ENCODE measurements at regions not wholly inside any gene's neighbourhood (a gene's known extent, or its start where the extent isn't known, plus 50 kb on each side); places are given as distances from the start of the nearest gene placed in this dataset.

- no peaks in the 10 kb centered on the region for H3K4me1 ChIP-seq (ENCODE audit: control insufficient read depth in 2 of 2, insufficient read depth in 2 of 2, low read length in 2 of 2)
- H3K27ac Mint-ChIP-seq: no peak overlapping the region
- no peaks in the 10 kb centered on the region for H3K27me3 Mint-ChIP-seq
- WGBS (ENCODE audit: insufficient coverage): 38% methylated on average over 3 of the region's 4 CpGs
- intact Hi-C loops (cut with micrococcal nuclease): no loop called here
- H3K4me3 Mint-ChIP-seq: no peak overlapping the region
- ATAC-seq (ENCODE audit: low read depth) (no peak), DNase-seq (no peak)
- H3K9ac ChIP-seq (ENCODE audit: low read length): no peak overlapping the region
- H4K20me1 ChIP-seq (ENCODE audit: control insufficient read depth, insufficient read depth, low read length, poor library complexity, severe bottlenecking): no peaks in the 10 kb centered on the region
- H2AFZ ChIP-seq (ENCODE audit: insufficient read depth, low read depth, low read length, poor library complexity, severe bottlenecking): no peak overlapping the region
- H3K9me3 ChIP-seq (ENCODE audit: control extremely low read depth in 1 of 3, control insufficient read depth in 2 of 3, insufficient read depth in 1 of 3, low read length in 2 of 3): peaks cover 0 to 8% (median 0%) of the 10 kb centered on the region in 3 donors
- H3K9me3 Mint-ChIP-seq (ENCODE audit: insufficient read depth): no peaks in the 10 kb centered on the region
- no peak overlapping the region for H3K4me3 ChIP-seq (ENCODE audit: control extremely low read depth in 1 of 5, extremely low read depth in 1 of 5, insufficient read depth in 1 of 5, low read depth in 2 of 5, low read length in 4 of 5)
- ChIA-PET POLR2A (no interaction called here), CTCF (no interaction called here)
- H3K36me3 ChIP-seq (replicated peaks in 1 of 2; ENCODE audit: control extremely low read depth in 1 of 2, control insufficient read depth in 1 of 2, extremely low read depth in 1 of 2, insufficient read depth in 2 of 2, low read length in 1 of 2): no peaks in the 10 kb centered on the region
- no peak overlapping the region for H3K27ac ChIP-seq (ENCODE audit: low read length in 2 of 2)
- H3K79me2 ChIP-seq (ENCODE audit: control insufficient read depth, insufficient read depth, low read length): no peaks in the 10 kb centered on the region
- H3K4me1 Mint-ChIP-seq: no peaks in the 10 kb centered on the region
- H3K27me3 ChIP-seq (replicated peaks in 1 of 4; ENCODE audit: control extremely low read depth in 1 of 4, control insufficient read depth in 3 of 4, insufficient read depth in 4 of 4, low read length in 3 of 4): no peaks in the 10 kb centered on the region
- TF ChIP-seq, protein P1, sequence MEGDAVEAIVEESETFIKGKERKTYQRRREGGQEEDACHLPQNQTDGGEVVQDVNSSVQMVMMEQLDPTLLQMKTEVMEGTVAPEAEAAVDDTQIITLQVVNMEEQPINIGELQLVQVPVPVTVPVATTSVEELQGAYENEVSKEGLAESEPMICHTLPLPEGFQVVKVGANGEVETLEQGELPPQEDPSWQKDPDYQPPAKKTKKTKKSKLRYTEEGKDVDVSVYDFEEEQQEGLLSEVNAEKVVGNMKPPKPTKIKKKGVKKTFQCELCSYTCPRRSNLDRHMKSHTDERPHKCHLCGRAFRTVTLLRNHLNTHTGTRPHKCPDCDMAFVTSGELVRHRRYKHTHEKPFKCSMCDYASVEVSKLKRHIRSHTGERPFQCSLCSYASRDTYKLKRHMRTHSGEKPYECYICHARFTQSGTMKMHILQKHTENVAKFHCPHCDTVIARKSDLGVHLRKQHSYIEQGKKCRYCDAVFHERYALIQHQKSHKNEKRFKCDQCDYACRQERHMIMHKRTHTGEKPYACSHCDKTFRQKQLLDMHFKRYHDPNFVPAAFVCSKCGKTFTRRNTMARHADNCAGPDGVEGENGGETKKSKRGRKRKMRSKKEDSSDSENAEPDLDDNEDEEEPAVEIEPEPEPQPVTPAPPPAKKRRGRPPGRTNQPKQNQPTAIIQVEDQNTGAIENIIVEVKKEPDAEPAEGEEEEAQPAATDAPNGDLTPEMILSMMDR (IDR thresholded peaks at IDR 0.05): no peak
- TF ChIP-seq EZH2 (IDR thresholded peaks at IDR 0.05; ENCODE audit: borderline replicate concordance, insufficient read depth, low read depth, low read length, poor library complexity, severe bottlenecking): no peak
- H3K4me2 ChIP-seq (replicated peaks; ENCODE audit: low read depth, low read length, poor library complexity, severe bottlenecking): no peak overlapping the region
These were observed 221.2 kb upstream of the N4BP1 start for GRCh38 chr16:48831076-48831722.

GRCh38 chr16:48829336-48830310 lies 219.6 kb upstream of the N4BP1 start:
- no peaks in the 10 kb centered on the region for H3K36me3 ChIP-seq (replicated peaks in 1 of 2; ENCODE audit: control extremely low read depth in 1 of 2, control insufficient read depth in 1 of 2, extremely low read depth in 1 of 2, insufficient read depth in 2 of 2, low read length in 1 of 2)
- ChIA-PET POLR2A (no interaction called here), CTCF (interaction anchor here (1.6 kb wide), 1 partner anchor 34 kb away, joined by 3 read pairs; no protein-coding TSS in a partner anchor)
- Mint-ChIP-seq H3K27me3 (no peaks in the 10 kb centered on the region), H3K27ac (no peak overlapping the region), H3K9me3 (ENCODE audit: insufficient read depth) (no peaks in the 10 kb centered on the region), H3K4me3 (no peak overlapping the region), H3K4me1 (no peaks in the 10 kb centered on the region)
- H3K79me2 ChIP-seq (ENCODE audit: control insufficient read depth, insufficient read depth, low read length): no peaks in the 10 kb centered on the region
- peaks cover 0 to 5% (median 0%) of the 10 kb centered on the region in 3 donors for H3K9me3 ChIP-seq (ENCODE audit: control extremely low read depth in 1 of 3, control insufficient read depth in 2 of 3, insufficient read depth in 1 of 3, low read length in 2 of 3)
- TF ChIP-seq, protein P1 (IDR thresholded peaks at IDR 0.05): no peak
- no peak for TF ChIP-seq EZH2 (IDR thresholded peaks at IDR 0.05; ENCODE audit: borderline replicate concordance, insufficient read depth, low read depth, low read length, poor library complexity, severe bottlenecking)
- H3K4me3 ChIP-seq (ENCODE audit: control extremely low read depth in 1 of 5, extremely low read depth in 1 of 5, insufficient read depth in 1 of 5, low read depth in 2 of 5, low read length in 4 of 5): no peak overlapping the region
- ATAC-seq (ENCODE audit: low read depth) (no peak), DNase-seq (no peak)
- H4K20me1 ChIP-seq (ENCODE audit: control insufficient read depth, insufficient read depth, low read length, poor library complexity, severe bottlenecking): no peaks in the 10 kb centered on the region
- H3K4me2 ChIP-seq (replicated peaks; ENCODE audit: low read depth, low read length, poor library complexity, severe bottlenecking): no peak overlapping the region
- H2AFZ ChIP-seq (ENCODE audit: insufficient read depth, low read depth, low read length, poor library complexity, severe bottlenecking): no peak overlapping the region
- WGBS (ENCODE audit: insufficient coverage): 90% methylated on average over 12 of the region's 12 CpGs
- intact Hi-C loops (cut with micrococcal nuclease): no loop called here
- H3K4me1 ChIP-seq (ENCODE audit: control insufficient read depth in 2 of 2, insufficient read depth in 2 of 2, low read length in 2 of 2): no peaks in the 10 kb centered on the region
- H3K9ac ChIP-seq (ENCODE audit: low read length): no peak overlapping the region
- H3K27ac ChIP-seq (ENCODE audit: low read length in 2 of 2): no peak overlapping the region
- no peaks in the 10 kb centered on the region for H3K27me3 ChIP-seq (replicated peaks in 1 of 4; ENCODE audit: control extremely low read depth in 1 of 4, control insufficient read depth in 3 of 4, insufficient read depth in 4 of 4, low read length in 3 of 4)

Data from B cell (primary cell).